ENCODE measurements at regions not wholly inside any gene's neighbourhood (a gene's known extent, or its start where the extent isn't known, plus 50 kb on each side); places are given as distances from the start of the nearest gene placed in this dataset.

GRCh38 chr17:70582777-70583176 lies 413.4 kb downstream of the KCNJ2 start:
- no TSS peak for BruUV-seq (replicated peaks)
- TF ChIP-seq POLR2AphosphoS5 (IDR thresholded peaks at IDR 0.05; ENCODE audit: insufficient read depth, low read depth, low read length) = no peak
- TF ChIP-seq FOS (IDR thresholded peaks at IDR 0.05; ENCODE audit: borderline replicate concordance, insufficient read depth, low read length) = no peak
- no peak for TF ChIP-seq EZH2 (IDR thresholded peaks at IDR 0.05; ENCODE audit: borderline replicate concordance, low read depth, low read length, severe bottlenecking)
- TF ChIP-seq JUN (IDR thresholded peaks at IDR 0.05; ENCODE audit: borderline replicate concordance, insufficient read depth, insufficient read length, low read depth) = no peak
- TF ChIP-seq, protein P1, sequence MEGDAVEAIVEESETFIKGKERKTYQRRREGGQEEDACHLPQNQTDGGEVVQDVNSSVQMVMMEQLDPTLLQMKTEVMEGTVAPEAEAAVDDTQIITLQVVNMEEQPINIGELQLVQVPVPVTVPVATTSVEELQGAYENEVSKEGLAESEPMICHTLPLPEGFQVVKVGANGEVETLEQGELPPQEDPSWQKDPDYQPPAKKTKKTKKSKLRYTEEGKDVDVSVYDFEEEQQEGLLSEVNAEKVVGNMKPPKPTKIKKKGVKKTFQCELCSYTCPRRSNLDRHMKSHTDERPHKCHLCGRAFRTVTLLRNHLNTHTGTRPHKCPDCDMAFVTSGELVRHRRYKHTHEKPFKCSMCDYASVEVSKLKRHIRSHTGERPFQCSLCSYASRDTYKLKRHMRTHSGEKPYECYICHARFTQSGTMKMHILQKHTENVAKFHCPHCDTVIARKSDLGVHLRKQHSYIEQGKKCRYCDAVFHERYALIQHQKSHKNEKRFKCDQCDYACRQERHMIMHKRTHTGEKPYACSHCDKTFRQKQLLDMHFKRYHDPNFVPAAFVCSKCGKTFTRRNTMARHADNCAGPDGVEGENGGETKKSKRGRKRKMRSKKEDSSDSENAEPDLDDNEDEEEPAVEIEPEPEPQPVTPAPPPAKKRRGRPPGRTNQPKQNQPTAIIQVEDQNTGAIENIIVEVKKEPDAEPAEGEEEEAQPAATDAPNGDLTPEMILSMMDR (IDR thresholded peaks at IDR 0.05; ENCODE audit: extremely low read depth in 1 of 2, insufficient read depth in 1 of 2, low read depth in 1 of 2, low read length in 2 of 2) = no peak
- TF ChIP-seq GATA2 (IDR thresholded peaks at IDR 0.05; ENCODE audit: insufficient read depth, insufficient read length, low read depth, low read length) = no peak
- TF ChIP-seq, protein P2, sequence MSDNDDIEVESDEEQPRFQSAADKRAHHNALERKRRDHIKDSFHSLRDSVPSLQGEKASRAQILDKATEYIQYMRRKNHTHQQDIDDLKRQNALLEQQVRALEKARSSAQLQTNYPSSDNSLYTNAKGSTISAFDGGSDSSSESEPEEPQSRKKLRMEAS (IDR thresholded peaks at IDR 0.05; ENCODE audit: insufficient read depth, insufficient read length) = no peak
- no peak for TF ChIP-seq POLR2A (IDR thresholded peaks at IDR 0.05; ENCODE audit: low read depth, low read length)
- TF ChIP-seq MYC (IDR thresholded peaks at IDR 0.05; ENCODE audit: low read depth, low read length) = no peak
- CTCF ChIA-PET = no interaction called here
- Histone ChIP-seq H3K4me1 (ENCODE audit: control insufficient read depth, extremely low read depth, insufficient read depth, low read length) (no peaks in the 10 kb centered on the region), H3K27ac (ENCODE audit: insufficient read depth, low read depth, low read length) (no peak overlapping the region), H3K9me3 (replicated peaks; ENCODE audit: control insufficient read depth, insufficient read depth, low read length) (no peaks in the 10 kb centered on the region), H2AFZ (ENCODE audit: low read depth, low read length) (no peak overlapping the region), H4K20me1 (replicated peaks; ENCODE audit: control insufficient read depth, extremely low read depth, insufficient read depth, low read length) (no peaks in the 10 kb centered on the region), H3K79me2 (ENCODE audit: control insufficient read depth, insufficient read depth, low read length) (no peaks in the 10 kb centered on the region), H3K9ac (replicated peaks; ENCODE audit: extremely low read depth, insufficient read depth, low read length) (no peak overlapping the region), H3K4me3 (replicated peaks in 1 of 3; ENCODE audit: insufficient read depth in 1 of 3, low read depth in 1 of 3, low read length in 3 of 3) (no peak overlapping the region), H3K36me3 (ENCODE audit: control insufficient read depth in 2 of 2, extremely low read depth in 1 of 2, insufficient read depth in 2 of 2, low read length in 2 of 2) (no peaks in the 10 kb centered on the region), H3K9me1 (replicated peaks; ENCODE audit: control insufficient read depth, extremely low read depth, insufficient read depth, low read length) (no peaks in the 10 kb centered on the region), H3K4me2 (ENCODE audit: insufficient read depth, low read length) (no peak overlapping the region), H3K27me3 (ENCODE audit: control insufficient read depth in 2 of 2, insufficient read depth in 2 of 2, low read length in 2 of 2) (no peaks in the 10 kb centered on the region)
- no peak for DNase-seq (ENCODE audit: low read depth, low spot score)
- no peak for FAIRE-seq
- dilution Hi-C loops (cut with MboI; ENCODE audit: extremely low pct_ligation_motif_present, low sequenced_read_pairs) = no loop called here
- POLR2A ChIA-PET = no interaction called here
- intact Hi-C loops (cut with micrococcal nuclease) = no loop called here

Data from endothelial cell of umbilical vein (primary cell).